GM18519 (cell line): ENCODE measurements at regions not wholly inside any gene's neighbourhood (a gene's known extent, or its start where the extent isn't known, plus 50 kb on each side); places are given as distances from the start of the nearest gene placed in this dataset.
"Not testable (repeated sequence)": the region's sequence is repeated elsewhere in the genome, so short reads cannot be mapped to it uniquely, and the experiment has no call there.

Source experiments
- ATAC-seq: cut with Tn5 transposase; IDR thresholded peaks from one replicate; pipeline ENCODE4 v1.9.1; 2021; ENCODE audit warnings: mild to moderate bottlenecking, moderate library complexity; ENCODE audit not compliant: unreplicated experiment, low FRiP score

DNA sequence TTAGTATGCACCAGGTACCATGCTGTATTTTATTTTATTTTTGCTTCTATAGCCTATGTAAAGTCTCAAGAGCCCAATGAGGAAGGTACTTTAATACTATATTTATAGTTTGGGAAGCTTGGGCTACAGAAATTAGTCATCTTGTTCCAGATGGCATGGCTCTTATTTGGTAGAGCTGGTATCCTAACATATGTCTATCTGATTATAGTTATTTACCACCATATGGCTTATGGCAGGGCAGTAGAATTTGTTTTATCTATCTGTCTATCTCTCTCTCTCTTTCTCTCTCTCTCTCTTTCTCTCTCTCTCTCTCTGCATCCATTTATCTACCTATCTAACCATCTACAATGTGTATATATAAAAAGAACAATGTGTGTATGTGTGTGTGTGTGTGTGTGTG lies 1293.7 kb upstream of the SLC39A10 start:
- ATAC-seq, result no peak

DNA sequence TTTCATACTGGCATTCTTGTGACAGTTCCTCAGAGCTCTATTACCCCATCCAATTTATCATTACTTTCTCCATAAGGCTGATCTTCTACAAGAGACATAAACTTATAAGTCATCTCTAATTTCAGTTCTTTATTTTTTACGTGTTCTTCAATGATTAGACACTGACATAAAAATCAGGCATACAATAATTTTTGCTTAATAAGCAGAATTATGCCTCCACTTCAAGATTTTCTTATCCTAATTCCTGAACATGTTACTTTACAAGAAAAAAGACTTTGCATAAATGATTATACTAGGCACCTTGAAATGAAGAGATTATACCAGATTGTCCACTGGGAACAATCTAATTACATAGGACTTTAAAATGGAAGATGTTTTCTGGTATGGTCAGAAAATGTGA lies 1304.5 kb upstream of the SLC39A10 start:
- no peak for ATAC-seq

DNA sequence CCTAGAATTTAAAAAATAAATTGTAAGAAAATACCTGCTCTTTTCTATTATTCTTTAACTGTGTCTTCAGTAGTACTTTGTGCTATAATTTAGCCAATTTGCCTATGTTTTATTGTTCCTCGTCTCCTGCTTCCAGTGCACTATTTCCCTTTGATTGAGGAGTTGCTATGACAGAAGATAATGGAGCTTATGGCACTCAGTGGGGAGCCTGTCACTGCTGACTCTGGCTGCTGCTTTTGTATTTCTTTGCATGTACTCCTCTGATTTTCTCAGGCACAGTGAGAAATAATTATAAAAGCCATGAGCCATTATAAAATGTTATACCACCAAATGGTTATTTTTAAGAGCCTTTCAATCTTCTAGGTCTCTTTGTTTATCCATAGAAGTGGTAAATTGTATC lies 1310.8 kb upstream of the SLC39A10 start:
- no peak for ATAC-seq

DNA sequence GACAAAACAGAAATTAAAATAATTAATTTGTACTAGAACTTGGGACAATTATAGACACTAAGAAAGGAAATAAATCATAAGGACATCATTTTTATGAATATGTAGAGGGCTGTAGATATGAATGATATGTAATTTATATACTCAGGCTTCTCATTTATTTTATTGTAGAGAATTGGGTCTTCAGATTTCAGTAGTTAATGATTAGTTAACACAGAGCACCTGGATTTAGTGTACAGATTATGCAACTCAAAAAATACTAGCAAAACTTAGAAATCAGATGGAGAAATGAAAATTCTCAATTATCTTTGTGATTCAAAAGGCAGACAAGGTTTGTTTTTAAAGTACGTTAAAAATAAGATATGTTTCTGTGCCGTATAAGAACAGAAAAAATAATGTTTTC lies 1311.7 kb upstream of the SLC39A10 start:
- no peak for ATAC-seq

DNA sequence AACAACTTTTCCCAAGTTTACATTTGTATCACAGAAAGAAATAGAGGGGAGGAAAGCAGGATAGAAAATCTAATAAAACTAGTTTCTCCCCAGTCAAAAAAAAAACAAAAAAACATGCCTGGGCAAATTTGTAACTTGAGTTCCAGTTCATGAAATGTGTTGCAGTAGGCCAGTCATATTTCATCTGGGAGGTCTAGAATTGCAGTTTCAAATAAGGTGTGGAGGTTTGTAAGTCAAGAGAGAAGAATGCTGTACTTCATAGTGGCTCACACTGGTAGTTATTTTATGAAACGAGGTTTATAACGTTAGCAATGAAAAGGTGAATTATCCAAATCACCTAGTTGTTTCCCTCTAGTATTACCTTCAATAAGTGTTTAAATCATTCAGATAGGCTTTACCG lies 1313.9 kb upstream of the SLC39A10 start:
- ATAC-seq, result no peak

DNA sequence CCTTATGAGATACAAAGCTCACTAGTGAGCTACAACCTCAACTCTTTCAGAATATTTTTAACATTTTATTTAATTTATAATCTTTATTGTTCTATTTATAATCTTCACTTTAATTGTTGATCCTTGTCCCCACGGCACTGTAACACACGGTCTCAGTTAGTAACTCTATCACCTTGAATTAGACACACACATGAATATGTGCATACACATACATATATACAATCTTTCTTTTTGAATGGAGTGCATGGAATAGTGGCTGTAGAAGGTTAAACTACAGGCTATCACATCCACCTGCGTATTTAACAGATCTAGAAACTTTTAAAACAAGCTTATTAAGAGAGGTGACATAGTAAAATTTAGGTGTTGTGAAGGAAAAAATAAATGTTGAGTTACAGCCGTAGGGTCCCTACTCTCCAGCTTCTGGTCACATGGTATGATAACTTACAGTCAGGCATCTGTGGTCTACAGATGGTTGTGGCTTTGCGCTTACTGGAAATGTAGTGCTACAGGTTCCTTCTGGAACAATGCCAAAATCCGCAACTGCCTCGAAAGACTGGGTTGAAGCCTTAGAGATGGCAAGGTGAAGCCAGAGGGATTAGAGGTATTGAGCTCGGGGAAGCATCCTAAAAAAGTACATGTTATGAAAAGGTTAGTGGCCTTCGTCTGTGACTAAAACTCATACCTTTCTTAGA lies 1324.1 kb upstream of the SLC39A10 start:
- ATAC-seq, result no peak

DNA sequence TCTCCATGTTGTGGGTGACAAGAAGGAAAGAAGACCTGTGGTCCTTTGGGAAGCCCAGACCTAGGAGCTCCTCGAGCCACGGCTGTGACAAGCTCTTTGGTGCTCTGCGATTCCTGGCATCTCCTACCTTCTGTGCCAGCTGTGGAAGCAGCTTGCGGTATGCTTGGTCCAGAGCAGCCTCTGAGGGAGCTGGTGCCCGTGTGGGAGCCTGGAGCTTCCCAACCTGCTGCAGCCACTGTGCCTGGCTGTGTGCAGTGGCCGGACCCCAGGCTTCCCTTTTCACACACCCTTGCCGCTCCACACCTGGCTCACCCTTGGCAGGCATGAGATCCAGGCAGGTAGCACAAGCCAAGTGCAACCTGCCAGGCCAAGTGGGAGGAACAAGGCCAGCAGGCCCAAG lies 1328.6 kb upstream of the SLC39A10 start:
- ATAC-seq, result no peak

DNA sequence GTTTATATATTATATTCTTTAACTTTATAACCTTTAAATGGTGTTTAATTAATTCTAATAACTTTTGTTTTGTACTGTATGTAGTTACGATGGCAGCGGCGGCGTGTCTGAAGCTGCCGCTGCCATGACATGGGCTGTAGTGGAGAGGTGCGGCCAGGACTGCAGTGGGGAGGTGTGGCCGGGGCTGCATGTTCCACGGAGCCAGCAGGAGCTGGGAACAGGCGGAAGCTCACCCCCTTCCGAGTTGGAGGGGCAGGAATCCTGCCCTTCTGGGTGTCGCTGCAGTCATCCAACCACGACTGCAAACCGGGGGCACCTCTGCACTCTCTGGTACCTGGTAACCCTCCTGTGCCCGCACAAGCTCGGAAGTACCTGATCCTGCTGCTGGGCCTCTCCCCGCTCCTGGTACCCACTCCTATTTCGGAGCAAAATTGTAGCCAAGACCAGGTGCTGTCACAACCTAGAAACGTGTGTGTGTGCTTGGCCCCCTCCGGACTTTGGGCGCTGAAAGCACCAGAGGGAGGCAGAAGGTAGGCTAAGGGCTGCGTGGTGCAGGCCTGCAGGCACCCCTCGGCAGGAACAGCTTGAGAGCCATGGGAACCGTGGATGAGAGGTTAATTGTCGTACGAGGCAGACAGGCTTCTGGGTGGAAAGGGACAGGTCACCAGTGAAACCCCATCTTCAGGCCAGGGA lies 1329.7 kb upstream of the SLC39A10 start:
- ATAC-seq, result no peak

DNA sequence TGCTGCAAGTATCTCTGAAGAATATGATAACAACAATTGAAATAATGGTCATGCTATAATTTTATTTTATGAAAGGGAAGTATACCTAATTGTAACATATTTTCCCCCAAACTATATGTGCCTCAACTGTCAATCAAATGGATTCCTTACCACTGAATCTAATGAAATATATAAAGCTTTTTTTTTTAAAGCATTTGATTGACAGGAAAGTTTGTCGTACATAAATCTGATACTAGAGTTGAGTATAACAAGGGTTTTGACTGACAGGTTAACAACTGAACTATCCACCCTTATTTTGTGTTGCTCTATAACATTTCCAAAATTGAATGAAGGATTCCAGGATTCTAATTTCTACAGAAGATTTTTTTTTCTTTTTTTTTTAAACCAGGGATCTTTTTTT lies 1333.3 kb upstream of the SLC39A10 start:
- no peak for ATAC-seq

DNA sequence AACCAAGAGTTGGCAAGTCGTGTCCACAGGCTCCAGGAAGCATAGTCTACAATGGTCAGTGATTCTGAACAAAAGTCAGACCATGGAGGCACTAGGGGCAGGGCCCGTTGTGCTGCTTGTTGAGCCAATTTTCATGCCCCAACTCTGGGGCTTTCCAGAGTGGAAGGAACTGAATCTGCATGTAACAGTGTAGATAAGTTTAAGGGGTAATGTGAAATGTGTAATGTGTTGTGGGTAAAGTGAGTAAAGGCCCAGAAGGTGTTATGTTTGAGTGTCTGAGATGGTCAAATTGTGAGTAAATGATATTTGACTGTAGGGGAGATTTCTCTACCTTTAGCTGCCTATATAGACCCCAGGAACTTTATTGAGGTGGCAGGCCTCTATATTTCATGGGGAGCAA lies 1336.5 kb upstream of the SLC39A10 start:
- no peak for ATAC-seq

DNA sequence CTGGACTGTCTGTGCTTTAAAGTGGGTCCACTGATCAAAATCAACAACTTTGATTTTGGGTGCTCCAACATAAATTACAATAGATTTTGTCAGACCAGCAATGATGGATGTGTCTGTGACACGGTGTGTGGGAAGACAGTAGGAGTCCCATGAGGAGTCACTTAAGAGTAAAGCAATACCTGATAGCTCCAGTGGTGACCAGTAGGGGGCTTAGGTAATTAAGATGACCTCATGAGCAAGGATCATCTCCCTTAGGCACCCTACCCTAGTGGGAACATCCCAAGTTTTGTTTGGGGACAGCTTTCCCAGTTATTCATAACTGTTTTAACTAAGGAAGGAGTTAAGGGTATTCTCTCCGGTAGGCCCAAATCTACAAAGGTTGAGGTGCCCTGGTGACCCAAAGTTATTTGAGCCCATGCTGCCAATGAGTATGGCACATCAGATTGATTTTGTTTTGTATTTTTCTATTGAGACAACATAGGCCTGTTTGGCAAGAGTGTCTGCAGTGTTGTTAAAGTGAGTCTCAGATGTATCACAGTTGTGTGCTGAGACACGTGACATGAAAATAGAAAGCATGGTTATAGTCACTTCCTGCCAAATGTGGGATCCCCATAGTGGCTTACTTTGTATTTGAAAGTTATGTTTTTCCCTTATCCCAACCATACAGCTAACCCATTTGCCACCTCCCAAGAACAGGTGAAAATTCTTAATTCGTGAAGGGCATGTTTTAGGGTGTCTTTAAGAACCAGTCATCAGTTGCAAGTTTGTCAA lies 1337.6 kb upstream of the SLC39A10 start:
- peak; percentile 79 for ATAC-seq

DNA sequence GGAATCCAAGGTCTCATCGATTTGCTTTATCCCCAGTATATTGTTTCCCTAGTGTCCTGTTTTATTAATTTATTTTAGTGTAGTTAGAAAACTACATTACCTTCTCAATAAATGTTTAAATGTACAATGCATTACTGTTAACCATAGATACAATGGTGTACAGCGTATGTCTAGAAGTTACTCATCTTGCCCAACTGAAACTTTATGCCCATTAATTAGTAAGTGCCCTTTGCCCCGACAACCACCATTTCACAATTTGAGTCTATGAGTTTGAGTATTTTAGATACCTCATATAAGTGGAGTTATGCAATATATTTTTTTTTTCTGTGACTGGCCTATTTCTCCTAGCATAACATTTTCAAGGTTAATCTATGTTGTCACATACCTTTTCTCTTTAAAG lies 1343.0 kb upstream of the SLC39A10 start:
- no peak for ATAC-seq

DNA sequence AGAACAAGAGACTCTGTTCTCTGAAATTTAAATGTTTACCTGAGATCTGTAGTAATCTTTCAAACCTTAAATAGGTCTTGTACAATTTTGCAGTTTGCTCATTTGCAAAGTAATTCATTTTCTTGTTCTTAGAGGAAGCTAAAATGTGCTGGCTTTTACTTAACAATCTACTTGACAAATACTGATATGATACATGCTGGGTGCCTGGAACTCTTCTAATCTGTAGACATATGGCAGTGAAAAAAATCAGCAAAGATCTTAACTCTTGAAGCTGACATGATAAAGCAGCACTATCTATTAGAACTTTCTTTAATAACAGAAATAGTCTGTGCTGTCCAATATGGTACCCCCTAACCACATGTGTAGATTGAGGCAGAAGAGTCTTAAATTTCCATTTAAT lies 1352.8 kb upstream of the SLC39A10 start:
- no peak for ATAC-seq

DNA sequence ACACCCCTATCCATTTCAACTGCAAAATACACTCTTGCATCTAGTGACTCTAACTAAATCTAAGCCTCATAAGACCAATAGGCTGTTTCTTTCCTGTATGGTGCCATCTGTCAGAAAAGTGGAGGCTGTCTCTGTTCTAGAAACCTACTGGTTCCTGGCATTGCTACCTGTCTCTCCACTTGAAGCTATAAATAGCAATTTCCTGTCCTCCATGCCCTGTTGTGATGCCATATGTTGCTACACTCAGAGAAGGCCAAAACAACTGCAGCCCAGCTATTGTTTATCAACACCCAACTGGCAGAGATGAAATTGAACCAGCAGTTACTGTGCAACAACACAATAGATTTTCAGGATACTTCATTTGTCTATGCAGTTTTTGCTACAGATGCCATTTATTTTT lies 1355.1 kb upstream of the SLC39A10 start:
- ATAC-seq, result no peak

DNA sequence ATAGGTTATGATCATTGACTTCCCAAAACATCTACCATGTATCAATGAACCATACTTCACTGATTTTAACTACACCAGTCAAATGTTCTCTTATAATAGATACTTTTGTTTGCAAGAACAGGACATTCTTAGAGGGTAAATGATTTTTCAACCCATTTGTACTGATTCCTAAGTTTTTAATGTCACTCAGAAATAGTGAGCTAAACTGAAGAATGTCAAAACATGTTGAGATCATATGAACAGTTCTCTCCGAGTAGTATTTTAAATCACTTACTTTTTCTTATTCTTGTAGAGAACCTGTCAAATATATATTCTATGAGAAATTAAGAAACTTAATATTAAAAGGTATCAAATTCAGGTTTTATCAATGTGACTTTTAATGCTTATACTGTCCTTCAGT lies 1362.9 kb upstream of the SLC39A10 start:
- no peak for ATAC-seq

DNA sequence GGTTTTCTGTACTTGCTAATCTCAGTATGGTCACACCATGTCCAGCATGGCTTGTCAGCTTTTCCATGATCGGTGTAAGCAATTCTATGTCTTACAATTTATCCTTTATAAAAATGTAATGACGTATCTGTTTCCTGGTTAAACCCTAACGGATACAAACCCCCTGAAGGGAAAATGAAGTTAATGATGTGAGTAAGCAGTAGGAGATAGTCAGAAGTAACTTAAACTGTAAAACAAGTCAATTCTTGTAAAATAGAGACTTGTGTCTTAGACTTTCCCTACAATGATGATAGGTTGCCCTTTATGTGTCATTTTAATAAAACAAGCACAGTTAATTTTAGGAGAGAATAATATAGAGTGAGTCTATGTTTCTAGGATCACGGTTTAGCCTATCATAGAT lies 1365.9 kb upstream of the SLC39A10 start:
- ATAC-seq, result no peak

DNA sequence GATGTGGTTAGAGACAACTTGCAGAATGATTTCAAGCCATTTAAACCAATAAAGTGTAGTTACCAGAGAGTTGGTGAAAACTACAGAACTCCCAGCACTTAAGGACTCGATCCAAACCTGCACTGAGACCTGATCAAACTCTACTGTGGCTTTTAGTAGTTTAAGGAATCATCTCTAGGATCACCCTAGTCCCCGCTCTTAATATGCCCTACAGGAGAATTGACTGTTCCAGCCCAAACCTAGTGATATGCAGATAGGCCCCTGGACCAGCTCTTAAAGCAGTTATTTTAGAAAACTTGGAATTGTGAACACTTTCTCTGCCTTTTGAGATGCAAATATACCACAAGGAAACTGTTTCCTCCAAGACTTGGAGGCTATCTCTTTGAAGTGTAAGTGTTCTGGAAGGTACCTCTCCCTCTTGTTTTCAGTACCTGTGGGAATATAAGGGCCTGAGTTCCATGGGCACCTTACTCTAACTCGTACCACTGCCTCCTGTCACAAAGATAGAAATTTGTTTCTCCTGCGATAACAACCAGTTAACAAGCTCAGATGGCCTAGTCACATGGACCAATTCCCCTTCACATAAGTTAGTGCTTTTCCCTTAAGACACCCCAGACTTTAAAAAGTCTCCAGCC lies 1367.2 kb upstream of the SLC39A10 start:
- ATAC-seq, result no peak

DNA sequence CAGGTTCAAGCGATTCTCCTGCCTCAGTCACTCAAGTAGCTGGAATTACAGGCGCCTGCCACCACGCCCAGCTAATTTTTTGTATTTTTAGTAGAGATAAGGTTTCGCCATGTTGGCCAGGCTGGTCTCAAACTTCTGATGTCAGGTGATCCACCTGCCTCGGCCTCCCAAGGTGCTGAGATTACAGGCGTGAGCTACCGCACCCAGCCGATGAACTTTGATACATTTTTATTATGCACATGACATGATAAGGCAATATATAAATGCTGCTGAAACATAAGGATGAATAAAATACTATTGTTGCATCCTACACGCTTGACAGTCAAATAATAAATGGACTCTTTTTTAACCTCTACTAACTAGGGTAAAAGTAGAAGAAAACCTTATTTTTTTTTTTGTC lies 1380.4 kb upstream of the SLC39A10 start:
- not testable (repeated sequence) for ATAC-seq

DNA sequence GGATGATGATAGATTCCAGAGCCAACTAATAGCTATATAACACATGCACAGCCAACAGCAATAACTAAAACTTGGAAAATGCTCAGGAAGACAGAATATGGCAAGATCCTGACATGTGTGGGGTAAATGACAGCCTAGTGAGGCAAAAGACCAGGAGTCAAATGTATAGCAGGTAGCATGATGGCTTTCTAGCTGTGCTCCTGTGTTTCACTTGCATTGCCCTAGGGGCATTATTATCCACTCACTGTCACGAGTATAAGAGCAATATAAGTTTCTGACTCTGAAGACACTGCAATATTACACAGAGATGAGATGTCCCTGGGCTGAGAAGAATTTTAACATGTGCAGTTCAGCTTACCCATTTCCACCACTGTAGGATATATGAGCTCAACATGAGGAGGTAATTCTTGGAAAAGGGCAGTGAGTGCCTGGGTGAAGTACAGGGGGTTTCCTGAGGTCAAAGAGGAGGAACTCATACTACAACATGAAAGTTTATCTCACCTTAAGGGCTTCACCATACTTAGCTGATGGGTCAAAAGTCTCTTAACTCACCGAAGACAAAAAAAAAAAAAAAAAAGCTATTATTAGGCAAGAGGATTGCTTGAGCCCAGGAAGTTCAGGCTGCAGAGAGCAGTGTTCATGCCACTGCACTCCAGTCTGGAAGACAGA lies 1385.6 kb upstream of the SLC39A10 start:
- ATAC-seq, result no peak

DNA sequence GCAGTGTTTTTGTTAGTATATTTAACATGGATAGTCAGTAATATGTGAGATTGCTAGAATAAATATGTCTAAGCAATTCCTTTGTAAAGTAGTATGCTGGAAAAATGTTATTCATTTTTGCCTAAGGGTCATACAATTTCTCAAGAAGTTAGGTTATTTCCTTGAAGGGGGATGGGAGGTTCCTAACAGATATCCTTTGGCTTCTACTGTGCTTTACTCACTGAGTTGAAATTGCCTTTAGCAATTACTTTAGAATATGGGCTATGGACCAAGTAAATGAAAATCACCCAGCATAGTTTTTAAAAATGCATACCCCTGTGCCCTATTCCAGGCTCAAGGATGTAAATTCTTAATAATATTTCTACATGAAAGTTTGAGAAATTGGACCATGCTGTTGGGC lies 1386.4 kb upstream of the SLC39A10 start:
- no peak for ATAC-seq

DNA sequence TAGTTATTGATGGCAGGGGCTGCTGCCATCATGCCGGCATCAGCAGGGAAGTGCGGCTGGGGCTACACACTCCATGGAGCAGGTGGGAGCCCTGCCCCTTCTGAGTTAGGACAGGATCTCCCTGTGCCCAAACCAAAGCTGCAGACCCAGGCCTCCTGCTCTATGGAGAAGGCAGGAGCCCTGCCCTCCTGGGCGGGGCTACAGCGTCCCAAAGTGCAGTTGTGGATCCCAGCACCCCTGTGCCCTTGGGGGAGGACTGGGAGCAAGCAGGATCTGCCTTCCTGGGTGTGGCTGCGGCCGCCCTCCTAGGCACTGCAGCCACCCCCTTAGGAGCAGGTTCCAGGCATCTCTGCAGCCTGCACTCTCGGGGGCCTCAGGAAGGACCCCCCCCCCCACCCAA lies 1392.4 kb upstream of the SLC39A10 start:
- ATAC-seq, result no peak
